VCaP (cell line): ENCODE measurements at regions not wholly inside any gene's neighbourhood (a gene's known extent, or its start where the extent isn't known, plus 50 kb on each side); places are given as distances from the start of the nearest gene placed in this dataset.

ENCODE experiments used
- H3K27ac ChIP-seq: fragments of 450-650 bp; 2 replicates; pipeline ENCODE4 v1.5.1; 2017
- TF ChIP-seq, protein P1 (sequence below): fragments of 450-650 bp; conservative IDR thresholded peaks from 2 replicates; pipeline ENCODE4 v1.5.1; 2017; ENCODE audit warnings: mild to moderate bottlenecking, moderate library complexity

DNA sequence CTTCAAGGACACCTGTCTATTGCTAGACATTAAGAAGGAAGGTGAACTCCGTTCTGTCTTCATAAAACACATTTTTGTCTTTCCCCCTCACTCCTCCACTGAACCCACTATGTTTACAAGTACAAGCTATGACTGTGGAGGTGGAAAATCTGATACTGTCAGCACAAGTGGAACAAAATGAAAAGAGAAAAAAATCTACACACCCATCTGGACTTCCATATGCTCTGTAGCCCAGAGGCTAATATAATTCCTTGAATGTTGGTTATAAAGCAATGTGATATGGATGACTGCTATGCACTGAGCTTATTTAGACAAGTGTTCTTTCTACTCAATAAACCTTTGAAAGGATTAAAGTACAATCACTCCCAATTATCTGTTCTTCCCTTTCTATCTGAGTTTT lies 713.5 kb downstream of the DIAPH3 start:
- H3K27ac ChIP-seq: no peak overlapping the region
- TF ChIP-seq, protein P1, sequence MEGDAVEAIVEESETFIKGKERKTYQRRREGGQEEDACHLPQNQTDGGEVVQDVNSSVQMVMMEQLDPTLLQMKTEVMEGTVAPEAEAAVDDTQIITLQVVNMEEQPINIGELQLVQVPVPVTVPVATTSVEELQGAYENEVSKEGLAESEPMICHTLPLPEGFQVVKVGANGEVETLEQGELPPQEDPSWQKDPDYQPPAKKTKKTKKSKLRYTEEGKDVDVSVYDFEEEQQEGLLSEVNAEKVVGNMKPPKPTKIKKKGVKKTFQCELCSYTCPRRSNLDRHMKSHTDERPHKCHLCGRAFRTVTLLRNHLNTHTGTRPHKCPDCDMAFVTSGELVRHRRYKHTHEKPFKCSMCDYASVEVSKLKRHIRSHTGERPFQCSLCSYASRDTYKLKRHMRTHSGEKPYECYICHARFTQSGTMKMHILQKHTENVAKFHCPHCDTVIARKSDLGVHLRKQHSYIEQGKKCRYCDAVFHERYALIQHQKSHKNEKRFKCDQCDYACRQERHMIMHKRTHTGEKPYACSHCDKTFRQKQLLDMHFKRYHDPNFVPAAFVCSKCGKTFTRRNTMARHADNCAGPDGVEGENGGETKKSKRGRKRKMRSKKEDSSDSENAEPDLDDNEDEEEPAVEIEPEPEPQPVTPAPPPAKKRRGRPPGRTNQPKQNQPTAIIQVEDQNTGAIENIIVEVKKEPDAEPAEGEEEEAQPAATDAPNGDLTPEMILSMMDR: no peak

DNA sequence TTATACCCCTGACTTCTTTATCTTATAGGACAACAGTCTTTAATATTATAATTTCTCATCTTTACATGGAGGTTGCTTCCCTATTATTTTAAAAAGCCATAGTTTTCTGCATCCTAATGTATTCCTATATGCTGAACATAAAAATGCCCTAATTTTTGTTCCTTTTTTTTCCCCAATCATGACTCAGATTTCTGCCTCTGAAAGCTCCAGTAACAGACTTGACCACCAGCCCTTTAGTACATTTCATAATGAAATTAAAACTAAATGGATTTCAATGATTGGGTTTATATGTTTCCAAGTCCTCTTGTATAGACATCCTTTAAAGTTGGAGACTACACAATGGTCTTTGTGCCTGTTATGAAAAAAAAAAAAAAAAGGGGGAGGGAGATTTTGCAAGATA lies 712.5 kb downstream of the DIAPH3 start:
- H3K27ac ChIP-seq: no peak overlapping the region
- TF ChIP-seq, protein P1: no peak

DNA sequence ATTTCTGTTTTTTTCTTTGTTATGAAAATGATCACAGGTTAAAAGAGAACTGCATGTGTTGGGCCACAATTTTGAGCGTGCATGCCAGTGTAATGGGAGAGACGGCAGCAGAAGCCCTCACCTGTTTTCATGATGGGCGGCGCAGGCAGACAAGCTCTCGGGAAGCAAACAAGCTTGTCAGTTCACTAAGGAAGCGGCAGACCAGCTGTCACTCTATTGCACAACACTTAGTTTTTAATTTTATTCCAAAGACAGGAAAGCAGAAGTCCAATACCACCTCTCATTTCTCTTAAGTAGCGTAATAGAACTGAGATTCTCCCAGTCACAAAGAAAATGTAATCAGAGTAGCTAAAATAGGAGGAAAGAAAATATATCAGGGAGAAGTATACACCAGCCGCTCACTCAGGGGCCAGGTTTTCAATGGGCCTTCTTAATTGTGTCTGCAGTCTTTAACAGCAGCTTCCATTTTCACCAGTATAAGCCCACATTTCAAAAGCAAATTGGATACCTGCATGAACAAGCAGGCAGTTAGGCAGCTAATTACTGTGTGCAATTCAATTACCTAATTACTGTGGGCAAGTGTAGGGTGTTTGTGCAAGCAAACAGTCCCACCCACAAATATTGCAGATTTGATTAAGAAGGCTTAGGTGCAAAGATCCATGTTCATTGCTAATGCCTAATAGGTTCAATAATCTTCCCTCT lies 711.4 kb downstream of the DIAPH3 start:
- no peak overlapping the region for H3K27ac ChIP-seq
- TF ChIP-seq, protein P1: no peak

DNA sequence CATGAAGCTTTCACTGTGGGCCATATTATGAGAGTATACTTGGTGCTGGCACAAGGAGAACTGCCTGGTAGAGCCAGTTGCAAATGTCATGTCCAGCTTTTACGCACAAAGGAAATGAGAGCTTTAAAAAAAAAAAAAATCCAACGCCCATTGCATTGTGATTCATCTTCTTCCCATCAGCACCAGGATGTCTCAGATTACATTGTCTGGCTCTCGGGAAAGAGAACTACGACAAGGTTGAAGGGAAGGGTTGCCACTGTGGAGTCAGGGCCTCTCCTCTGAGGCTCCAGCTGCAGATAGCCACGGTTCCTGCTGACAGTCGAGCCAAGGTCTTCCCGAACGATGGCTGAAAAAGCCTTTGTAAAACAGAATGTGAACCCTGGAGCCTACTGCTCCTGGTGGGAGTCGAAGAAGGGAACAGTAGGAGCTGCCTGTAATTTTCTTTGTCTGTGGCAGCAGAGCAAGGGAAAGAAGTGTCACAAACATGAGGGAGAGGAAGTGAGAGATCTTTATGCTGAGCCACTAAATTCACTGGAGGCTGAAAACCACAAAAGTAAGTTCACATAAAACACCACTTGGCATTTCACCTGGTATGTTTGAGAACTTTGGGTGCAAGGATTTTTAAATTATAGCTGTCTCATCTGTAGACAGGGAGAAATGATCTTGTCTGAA lies 704.7 kb downstream of the DIAPH3 start:
- no peak overlapping the region for H3K27ac ChIP-seq
- TF ChIP-seq, protein P1: no peak

DNA sequence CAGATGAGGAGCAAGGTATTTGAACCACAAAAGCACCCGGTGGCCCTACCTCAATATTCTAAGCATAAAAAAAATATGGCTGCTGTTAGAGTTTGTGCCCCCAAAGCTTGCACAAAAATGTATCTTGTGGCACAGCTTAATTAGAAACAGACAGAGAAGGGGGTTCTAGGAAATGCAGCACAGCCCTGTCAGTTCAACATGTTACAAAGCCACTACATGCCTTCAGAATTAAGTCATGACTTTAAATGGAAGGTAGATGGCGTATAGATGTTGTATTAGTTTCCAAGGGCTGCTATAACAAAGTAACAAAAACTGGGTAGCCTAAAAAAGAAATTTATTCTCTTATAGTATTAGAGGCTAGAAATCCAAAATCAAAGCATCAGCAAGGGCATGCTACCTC lies 703.8 kb downstream of the DIAPH3 start:
- H3K27ac ChIP-seq: no peak overlapping the region
- TF ChIP-seq, protein P1: peak; percentile 23; the same call in 1 of the 2 replicates

DNA sequence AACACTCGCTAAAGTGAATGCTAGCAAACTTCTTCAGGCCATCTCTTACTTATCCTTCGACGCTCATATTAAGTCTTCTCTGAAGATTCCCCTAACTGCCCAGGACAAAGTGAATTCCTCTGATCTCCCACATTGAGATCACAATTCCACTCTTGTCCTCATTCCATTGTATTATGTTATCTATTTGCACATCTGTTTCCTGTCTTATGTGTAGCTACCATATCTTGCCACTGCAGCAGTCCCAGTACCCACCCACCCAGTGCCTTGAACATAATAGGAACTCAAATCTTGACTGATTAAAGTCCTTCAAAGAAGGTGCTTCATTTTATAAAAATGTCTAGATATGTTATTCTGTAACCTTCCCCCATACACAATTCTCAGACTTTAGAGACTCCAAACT lies 702.3 kb downstream of the DIAPH3 start:
- H3K27ac ChIP-seq: no peak overlapping the region
- TF ChIP-seq, protein P1: no peak

DNA sequence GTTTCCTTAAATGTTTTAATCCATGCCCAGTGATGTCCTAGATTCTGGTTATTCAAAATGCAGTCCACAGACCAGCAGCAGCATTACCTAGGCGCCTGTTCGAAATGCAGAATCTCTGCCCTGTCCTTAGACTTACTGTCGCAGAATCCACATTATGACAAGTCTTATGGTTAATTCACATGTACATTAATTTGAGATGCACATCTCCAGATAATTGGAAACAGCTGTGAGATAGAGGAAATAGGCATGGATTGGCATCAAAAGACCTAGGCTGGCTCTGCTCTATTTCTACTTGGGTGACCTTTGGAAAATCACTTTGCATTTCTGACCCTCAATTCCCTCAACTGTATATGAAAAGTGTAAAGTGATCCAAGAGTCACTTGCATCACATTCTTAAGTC lies 700.7 kb downstream of the DIAPH3 start:
- TF ChIP-seq, protein P1: no peak

More for the DNA sequence above, 700.7 kb downstream of the DIAPH3 start:
- no peak overlapping the region for H3K27ac ChIP-seq
